Thyroid gland (tissue), 4 donors: ENCODE measurements at regions not wholly inside any gene's neighbourhood (a gene's known extent, or its start where the extent isn't known, plus 50 kb on each side); places are given as distances from the start of the nearest gene placed in this dataset.

Experiments used
- CTCF ChIP-seq, 6 experiments: fragments of 200-600 bp in 3 of 6; fragments of 450-650 bp in 3 of 6; sonication (generic) in 3 of 6; IDR thresholded peaks; one replicate each; pipeline ENCODE4 v1.5.1; 2016 to 2019; ENCODE audit warnings: antibody characterized with exemption in 6 of 6, mild to moderate bottlenecking in 2 of 6, inconsistent platforms in 1 of 6, moderate library complexity in 1 of 6
- POLR2A ChIP-seq, 2 donors: fragments of 450-650 bp; IDR thresholded peaks; one replicate each; pipeline ENCODE4 v1.6.1; 2017; ENCODE audit warnings: antibody characterized with exemption in 2 of 2, mild to moderate bottlenecking in 2 of 2, moderate library complexity in 1 of 2

- TF ChIP-seq CTCF (IDR thresholded peaks at IDR 0.05) (no peak), POLR2A (IDR thresholded peaks at IDR 0.05) (no peak)
Measured at GRCh38 chr4:186826006-186826405, 102.3 kb upstream of the FAT1 start.
